AG04449 (cell line): ENCODE measurements at regions not wholly inside any gene's neighbourhood (a gene's known extent, or its start where the extent isn't known, plus 50 kb on each side); places are given as distances from the start of the nearest gene placed in this dataset.
"Not testable (repeated sequence)": the region's sequence is repeated elsewhere in the genome, so short reads cannot be mapped to it uniquely, and the experiment has no call there.

Experiments used
- CTCF ChIA-PET: fragments of 350-600 bp; formaldehyde crosslinking; extraction: SDS; loops from one replicate; lab custom pipeline; 2021; ENCODE audit warnings: antibody characterized with exemption; lab: Yijun Ruan, JAX
- POLR2A ChIA-PET: fragments of 400-600, 350-600 bp; formaldehyde crosslinking; extraction: SDS; loops from one replicate; lab custom pipeline; 2020; ENCODE audit warnings: antibody characterized with exemption, inconsistent platforms; lab: Yijun Ruan, JAX
- DNase-seq: peaks from one replicate; pipeline ENCODE4 v3.0.0-alpha.2; 2010; ENCODE audit warnings: low read depth, low spot score
- H3K4me3 ChIP-seq: 2 replicates; pipeline ENCODE4 v1.5.1; 2011; ENCODE audit warnings: low read depth, mild to moderate bottlenecking, control low read depth, low read length
- TF ChIP-seq, protein P1 (sequence below): IDR thresholded peaks from one replicate; pipeline ENCODE4 v1.5.1; 2011; ENCODE audit warnings: mild to moderate bottlenecking, moderate library complexity, low read length, control low read depth, inconsistent platforms; ENCODE audit not compliant: insufficient read depth; ENCODE audit errors: missing control alignments

DNA sequence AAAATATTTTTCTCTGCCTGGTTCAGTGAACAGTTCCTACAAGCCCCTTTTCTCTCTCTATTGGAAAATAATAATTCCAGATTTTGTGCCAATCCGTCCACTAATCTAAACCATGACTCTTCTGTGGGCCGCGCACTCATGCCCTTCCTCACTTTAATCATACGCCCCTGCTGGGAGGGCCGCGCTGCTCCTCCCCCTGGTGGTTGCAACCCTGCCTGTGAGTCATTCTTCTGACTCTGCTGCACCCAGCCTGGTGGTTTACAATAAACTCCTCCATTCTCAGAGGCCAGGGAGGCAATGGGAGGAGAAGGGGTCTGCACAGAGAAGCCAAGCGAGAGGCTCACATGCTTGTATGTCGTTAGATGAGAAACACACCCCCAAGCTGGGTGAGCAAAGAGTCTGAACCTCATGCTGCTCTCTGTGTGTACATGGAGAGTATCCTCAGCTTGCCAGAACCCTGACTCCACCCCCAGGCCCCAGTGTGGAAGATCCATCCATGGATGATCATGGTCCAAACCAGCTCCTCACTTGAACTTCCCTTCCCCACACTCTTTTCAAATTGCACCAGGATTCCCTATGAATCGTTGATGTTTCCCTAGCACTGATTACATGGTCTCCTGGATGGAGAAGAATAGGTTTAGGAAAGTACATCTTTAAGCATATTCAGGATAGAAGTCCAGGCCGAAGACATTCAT is 228.9 kb downstream of the ANKRD30B start:
- ChIA-PET CTCF (no interaction called here), POLR2A (no interaction called here)
- no peak for DNase-seq
- TF ChIP-seq, protein P1, sequence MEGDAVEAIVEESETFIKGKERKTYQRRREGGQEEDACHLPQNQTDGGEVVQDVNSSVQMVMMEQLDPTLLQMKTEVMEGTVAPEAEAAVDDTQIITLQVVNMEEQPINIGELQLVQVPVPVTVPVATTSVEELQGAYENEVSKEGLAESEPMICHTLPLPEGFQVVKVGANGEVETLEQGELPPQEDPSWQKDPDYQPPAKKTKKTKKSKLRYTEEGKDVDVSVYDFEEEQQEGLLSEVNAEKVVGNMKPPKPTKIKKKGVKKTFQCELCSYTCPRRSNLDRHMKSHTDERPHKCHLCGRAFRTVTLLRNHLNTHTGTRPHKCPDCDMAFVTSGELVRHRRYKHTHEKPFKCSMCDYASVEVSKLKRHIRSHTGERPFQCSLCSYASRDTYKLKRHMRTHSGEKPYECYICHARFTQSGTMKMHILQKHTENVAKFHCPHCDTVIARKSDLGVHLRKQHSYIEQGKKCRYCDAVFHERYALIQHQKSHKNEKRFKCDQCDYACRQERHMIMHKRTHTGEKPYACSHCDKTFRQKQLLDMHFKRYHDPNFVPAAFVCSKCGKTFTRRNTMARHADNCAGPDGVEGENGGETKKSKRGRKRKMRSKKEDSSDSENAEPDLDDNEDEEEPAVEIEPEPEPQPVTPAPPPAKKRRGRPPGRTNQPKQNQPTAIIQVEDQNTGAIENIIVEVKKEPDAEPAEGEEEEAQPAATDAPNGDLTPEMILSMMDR, result peak; percentile 14
- no peak overlapping the region for H3K4me3 ChIP-seq

DNA sequence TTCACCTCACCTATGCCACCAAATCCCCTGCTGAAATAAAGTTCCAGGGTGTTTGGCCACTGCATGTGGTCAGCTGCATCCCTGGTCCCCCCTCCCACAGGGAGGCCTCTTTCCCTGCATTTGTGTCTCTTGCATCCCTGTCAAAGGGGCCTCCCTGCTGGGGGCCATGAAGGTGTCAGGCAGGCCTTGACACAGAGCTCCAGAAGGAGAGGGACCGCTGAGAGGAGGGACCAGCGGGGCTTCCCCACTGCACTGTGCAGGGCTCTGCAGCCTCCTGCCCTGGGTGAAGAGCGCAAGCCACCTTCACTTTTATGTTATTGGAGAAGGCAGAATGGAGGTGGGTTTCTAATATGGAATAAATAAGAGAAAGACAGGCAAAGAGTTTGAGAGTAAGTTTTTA is 230.2 kb downstream of the ANKRD30B start:
- CTCF ChIA-PET, result no interaction called here
- POLR2A ChIA-PET, result no interaction called here
- TF ChIP-seq, protein P1, result no peak
- H3K4me3 ChIP-seq, result no peak overlapping the region
- DNase-seq, result no peak

- ChIA-PET POLR2A (no interaction called here), CTCF (no interaction called here)
- TF ChIP-seq, protein P1, result peak; percentile 39
- no peak for DNase-seq
- H3K4me3 ChIP-seq, result no peak overlapping the region
These were observed 231.1 kb downstream of the ANKRD30B start for GRCh38 chr18:14978962-14979535.

GRCh38 chr18:14979875-14980274 is 231.9 kb downstream of the ANKRD30B start:
- ChIA-PET POLR2A (no interaction called here), CTCF (no interaction called here)
- TF ChIP-seq, protein P1, result no peak
- no peak overlapping the region for H3K4me3 ChIP-seq
- no peak for DNase-seq

DNA sequence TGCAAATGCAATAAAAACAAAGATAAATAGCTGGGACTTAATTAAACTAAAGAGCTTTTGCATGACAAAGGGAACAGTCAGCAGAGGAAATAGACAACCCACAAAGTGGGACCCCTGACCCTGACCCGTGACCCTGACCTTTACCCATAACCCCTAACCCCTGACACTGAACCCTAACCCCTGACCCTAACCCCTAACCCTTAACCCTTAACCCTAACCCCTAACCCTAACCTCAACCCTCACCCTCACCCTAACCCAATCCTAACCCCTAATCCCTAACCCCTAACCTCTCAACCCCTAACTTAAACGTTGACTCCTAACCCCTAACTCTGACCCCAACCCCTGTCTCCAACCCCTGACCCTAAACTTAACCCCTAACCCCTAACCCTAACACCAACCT is 236.6 kb downstream of the ANKRD30B start:
- H3K4me3 ChIP-seq, DNase-seq, POLR2A ChIA-PET, CTCF ChIA-PET: not testable (repeated sequence)

DNA sequence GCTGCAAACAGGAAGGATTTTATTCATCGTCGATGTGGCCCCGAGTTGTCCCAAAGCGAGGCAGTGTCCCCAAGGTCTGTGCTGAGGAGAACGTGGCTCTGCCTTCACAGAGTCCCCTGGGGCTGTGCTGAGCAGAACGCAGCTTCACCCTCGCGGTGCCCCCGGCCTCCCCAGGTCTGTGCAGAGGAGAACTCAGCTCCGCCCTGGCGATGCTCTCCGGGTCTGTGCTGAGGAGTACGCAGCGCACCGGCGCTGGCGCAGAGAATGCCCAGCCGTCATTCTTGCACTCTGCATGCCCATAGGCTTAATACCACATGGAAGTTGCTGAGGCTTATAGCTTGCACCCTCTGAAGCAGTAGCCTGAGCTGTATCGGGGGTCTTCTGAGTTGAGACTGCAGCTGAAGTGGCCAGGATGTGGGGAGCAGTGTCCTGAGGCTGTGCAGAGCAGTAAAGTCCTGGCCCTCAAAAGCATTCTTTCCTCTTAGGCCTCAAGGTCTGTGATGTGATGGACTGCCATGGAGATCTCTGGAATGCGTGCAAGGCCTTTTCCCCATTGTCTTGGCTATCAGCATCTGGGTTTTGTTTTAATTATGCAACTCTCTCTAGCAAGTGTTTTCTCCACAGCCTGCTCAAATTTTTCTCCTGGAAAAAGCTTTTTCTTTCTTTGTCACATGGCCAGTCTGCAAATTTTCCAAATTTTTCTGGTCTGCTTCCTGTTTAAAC is 237.5 kb downstream of the ANKRD30B start:
- CTCF ChIA-PET, POLR2A ChIA-PET: not testable (repeated sequence)

GRCh38 chr18:14987377-14987776 is 239.4 kb downstream of the ANKRD30B start:
- CTCF ChIA-PET, POLR2A ChIA-PET, DNase-seq, H3K4me3 ChIP-seq: not testable (repeated sequence)

More for the DNA sequence above, 237.5 kb downstream of the ANKRD30B start:
- not testable (repeated sequence) for DNase-seq, H3K4me3 ChIP-seq

DNA sequence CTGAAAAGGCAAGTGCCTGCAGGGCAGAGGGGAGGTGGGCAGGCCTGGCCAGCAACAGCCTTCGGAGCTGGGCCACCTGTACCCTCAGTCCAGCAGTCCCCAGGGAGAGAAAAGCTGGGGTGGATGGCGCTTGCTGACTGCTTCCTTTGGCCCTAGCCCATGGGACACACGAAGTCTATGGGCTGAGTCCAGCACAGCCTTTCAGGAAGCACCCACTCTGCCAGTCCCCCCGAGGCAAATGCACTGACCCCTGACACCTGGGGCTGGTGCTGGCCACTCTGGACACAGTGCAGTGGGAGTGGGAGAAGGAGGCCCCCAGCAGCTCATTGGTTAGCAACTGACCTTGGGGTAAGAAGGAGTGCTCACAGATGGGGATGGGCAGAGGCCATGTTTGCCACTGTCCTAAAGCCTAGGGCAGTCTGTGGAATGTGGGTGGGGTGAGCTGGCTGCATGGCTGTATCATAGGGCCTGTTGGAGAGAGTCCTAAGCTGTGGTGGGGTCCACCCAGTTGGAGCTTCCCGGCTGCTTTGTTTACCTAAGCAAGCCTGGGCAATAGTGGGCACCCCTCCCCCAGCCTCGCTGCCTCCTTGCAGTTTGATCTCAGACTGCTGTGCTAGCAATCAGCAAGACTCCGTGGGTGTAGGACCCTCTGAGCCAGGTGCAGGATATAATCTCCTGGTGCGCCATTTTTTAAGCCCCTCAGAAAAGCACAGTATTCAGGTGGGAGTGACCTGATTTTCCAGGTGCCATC is 240.2 kb downstream of the ANKRD30B start:
- CTCF ChIA-PET, POLR2A ChIA-PET, H3K4me3 ChIP-seq, DNase-seq: not testable (repeated sequence)

- DNase-seq, H3K4me3 ChIP-seq, CTCF ChIA-PET, POLR2A ChIA-PET: not testable (repeated sequence)
These were observed 241.6 kb downstream of the ANKRD30B start for GRCh38 chr18:14989569-14989968.

DNA sequence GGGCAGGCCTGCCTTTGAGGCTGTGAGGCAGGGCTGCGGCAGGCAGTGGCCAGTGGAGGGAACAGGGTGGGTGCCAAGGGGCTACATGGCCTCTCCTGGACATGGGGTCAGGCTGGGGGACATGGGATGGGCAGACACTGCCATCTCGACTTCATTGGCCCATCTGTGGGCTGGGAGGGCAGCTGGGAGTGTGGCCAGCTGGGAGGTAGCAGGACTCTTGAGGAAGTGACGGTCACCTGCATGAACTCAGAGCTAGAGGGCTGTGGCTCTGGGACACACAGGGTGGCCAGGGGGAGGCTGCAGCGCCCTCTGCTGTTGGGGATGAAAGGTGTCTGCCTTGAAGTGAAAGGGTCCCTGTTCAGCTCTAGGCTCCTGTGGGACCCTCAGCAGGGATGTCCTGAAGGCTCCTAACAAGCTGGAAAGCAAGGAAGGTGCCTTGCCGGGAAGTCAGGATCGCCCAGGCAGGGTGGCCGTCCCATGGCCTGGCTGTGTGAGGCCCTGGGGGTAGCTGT is 244.0 kb downstream of the ANKRD30B start:
- H3K4me3 ChIP-seq, DNase-seq, POLR2A ChIA-PET, CTCF ChIA-PET: not testable (repeated sequence)

DNA sequence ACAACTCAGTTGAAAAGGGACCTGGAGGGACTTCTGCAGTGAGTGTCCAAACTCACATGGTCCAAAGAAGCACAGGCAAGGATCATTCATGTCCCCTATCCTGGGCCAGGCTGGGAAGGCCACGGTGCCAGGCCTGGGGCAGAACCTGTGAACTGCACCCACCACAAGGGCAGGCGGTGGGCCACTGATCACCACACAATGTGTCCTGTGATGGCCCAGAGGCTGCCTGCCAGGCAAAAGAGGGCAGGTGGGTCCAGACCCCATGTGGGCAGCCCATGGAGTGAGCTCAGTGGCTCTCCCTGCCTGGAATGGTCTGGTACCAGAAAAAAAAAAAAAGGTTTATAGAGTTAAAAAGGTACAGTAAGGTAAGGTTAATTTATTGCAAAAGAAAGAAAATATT is 244.8 kb downstream of the ANKRD30B start:
- POLR2A ChIA-PET, CTCF ChIA-PET: not testable (repeated sequence)

More for the DNA sequence above, 244.8 kb downstream of the ANKRD30B start:
- DNase-seq, H3K4me3 ChIP-seq: not testable (repeated sequence)
